Stimulated activated CD4-positive, alpha-beta T cell treated with anti-CD3 and anti-CD28 coated beads, Interleukin-12 subunit alpha, Interleukin-12 subunit beta, amount 100 ng/mL, for 48 hours (primary cell): ENCODE measurements at regions not wholly inside any gene's neighbourhood (a gene's known extent, or its start where the extent isn't known, plus 50 kb on each side); places are given as distances from the start of the nearest gene placed in this dataset.

Experiments used
- DNase-seq, 3 donors: peaks; one replicate each; pipeline ENCODE4 v3.0.0-alpha.2; 2020; ENCODE audit warnings: low read depth in 2 of 3, low spot score in 1 of 3

DNA sequence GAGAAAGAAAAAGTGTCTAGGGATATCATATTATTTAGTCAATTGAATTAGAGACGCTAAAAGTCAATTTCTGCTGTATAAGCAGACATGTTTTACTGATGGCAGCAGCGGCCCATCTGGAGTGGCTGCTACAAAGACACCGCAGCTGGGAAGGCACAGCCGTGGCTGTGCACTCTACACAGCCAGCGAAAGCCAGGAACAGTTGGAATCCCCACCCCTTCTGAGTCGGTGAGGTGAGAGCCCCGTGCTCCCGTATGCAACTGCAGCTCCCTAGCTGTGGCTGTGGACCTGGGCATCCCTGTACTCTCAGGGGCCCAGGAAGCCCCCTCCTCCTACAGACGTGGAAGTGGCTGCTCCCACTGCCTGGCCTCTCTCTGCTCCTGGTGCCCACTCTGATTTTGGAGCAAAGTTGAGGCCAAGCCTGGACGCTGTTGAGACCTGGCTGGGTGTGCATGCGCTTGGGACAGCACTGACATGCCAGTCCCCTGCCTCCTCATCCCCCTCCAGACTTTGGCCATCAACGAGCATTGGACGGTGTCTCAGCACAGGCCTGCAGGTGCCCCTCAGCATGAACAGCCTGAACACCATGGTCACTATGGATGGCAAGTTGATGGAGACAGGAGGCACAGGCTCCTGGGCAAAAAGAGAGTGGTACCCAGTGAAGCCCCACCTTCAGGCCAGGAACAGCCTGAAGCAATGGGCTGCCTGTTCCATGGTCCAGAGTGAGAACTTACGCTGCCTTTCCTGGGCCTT, 944.0 kb upstream of the MIR17HG start:
- no peak for DNase-seq

DNA sequence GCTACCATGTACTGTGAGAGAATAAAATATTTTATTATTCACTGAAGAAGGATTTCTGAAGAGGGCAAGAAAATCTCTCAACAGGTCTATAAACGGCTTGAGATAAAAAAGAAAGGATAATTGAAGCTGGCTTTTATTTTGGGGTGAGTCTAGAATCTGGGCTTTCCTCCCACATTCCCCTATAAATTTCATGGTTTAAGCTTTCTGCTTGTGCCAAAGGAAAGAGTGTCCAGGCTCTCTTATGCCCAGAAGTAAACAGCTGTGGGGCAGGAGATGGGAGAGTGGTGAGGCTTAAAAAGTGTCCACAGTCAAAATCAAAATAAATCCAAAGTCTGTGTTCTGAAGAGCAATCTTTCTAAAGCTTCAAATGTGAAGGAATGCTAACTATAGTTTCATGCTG, 942.2 kb upstream of the MIR17HG start:
- DNase-seq, result no peak

DNA sequence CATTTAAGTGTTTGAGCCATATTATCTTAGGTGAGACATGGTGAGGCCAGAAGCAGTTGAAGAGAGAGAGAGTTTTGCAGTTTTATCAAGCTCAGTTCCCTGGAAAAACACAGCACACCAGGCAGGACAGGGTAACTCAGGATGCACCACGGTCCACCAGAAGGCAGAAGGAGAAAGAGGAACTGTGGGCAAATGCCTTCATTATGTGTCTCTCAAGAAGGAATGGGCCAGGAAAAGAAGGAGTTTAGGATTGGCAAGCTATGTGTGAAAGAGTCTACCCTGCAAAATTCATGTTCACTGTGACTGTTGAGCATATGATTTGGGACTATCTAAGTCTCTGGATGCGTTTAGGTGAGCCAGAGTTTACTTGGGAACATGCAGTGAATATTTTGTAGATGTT, 934.5 kb upstream of the MIR17HG start:
- no peak for DNase-seq

DNA sequence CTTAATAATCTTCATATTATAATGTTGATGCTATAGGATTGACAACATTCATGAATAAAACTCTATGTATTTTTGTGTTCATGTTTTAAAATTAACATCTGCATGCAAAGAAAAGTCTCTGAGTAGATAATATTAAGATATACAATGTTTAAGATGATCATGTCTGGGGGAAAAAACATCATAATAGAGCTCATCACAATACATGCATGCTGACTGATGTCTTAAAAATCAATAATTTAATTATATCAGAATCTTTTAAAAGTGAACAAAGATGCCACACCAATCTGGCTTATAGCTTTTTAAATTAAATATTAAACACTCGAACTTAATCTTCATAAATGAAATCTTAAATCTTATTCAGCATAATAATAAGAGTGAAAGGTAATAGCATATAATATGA, 933.9 kb upstream of the MIR17HG start:
- DNase-seq, result no peak

DNA sequence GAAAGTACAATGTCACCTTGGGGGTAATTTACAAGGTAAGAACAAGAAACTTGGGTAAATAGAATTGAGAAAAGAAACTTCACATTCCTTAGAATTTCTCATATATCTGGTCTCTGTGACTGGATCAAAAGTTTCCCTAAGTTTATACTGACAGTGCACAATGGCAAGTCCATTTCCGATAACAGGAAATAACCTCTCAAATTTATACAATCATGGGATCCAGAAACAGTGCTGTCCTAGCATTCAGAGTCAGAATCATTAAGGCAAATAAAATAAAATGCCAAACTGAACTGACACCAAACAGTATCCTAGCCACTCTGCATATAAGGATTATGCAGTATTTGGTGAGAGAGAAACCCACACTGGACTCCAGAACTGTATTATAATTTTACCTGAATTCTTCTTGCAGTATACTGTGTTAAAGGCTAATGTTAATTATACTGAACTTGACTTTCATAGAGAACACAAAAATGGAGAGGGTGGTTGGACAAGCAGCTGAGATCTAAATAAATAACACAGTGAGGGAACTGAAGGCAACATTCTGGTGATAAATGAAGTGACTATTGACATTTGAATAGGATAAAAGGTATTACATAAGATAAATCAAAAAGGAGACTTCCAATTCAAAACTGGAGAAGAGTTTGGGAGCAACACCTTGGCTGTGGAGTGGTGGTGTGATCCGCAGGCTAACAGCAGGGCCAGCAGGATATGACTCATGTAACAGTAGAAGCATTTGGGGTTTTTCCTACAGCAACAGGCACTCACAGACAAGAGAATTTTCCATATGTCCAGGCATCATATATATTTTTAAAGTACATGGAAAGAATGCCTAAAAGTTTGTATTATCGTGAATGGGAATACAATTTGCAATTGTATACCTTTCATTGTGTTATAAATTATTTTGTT, 932.5 kb upstream of the MIR17HG start:
- DNase-seq, result no peak

DNA sequence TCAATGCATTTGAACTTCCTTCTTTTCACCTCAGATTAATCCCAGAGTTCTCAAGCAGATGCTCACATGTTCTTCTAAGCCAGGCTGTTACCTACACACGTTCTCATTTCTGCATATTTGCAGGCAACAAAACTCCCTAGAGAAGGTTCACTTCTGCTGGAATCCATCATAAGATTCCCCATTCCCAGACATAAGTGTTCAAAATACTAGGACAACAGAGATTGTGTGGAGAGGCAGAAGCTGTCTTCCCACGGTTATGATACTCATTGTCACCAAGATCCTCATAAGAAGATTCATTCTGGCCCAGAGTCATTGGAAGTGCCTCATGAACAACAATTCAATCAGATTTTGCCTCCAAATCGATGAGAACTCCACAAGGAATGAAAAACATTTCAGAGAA, 931.6 kb upstream of the MIR17HG start:
- no peak for DNase-seq

DNA sequence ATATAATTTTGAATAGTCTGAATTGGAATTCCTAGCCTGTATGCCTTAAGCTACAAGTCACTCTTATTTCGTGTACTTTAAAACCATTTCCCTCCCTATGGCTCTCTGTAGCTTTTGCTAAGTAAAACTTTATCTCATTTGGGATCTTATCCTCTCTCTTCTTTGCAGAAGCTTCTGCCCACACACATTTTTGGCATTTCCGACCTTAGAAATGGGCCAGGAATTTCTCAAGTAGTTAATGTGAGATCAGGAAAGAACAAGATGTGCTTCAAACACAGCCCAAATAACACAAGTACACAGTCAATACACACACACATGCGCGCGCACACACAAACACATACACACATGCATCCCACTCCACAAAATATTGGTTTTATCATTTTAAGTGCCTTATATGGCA, 931.0 kb upstream of the MIR17HG start:
- no peak for DNase-seq

DNA sequence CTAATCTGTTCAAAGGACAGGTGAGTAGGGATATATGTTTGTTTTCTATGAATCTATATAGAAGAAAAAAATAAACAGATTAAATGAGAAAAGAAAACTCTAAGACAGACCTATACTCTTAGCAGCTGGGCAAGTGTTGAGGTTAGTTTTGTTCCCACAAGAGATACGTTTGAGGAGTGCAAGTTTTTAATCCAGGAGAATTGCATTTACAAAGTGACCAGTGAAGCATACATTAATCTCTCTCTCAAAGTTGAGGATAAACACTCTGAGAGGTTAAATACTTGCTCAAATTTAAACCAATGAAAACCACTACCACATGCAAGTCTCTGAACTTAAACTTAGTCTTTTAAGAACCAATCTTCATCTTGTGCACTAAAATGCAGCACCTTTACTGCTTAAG, 930.5 kb upstream of the MIR17HG start:
- no peak for DNase-seq

DNA sequence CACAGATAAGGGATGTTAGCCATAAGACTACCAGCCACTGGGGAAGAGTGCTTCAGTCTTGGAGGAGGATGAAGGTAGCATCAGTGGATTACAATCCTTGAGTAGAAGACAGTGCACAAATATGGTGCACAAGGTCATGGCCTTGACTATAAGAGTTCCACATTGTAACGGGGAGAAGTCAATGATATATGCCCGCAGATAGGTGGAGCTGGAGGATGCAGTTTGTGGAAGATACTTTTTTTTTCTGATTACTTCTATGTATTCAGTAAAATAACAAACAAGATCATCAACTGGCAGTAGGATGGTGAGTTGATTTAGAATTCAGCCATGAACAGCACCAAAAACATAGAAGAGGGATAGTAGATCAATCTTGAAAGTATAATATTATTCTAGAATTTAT, 926.8 kb upstream of the MIR17HG start:
- DNase-seq, result no peak

DNA sequence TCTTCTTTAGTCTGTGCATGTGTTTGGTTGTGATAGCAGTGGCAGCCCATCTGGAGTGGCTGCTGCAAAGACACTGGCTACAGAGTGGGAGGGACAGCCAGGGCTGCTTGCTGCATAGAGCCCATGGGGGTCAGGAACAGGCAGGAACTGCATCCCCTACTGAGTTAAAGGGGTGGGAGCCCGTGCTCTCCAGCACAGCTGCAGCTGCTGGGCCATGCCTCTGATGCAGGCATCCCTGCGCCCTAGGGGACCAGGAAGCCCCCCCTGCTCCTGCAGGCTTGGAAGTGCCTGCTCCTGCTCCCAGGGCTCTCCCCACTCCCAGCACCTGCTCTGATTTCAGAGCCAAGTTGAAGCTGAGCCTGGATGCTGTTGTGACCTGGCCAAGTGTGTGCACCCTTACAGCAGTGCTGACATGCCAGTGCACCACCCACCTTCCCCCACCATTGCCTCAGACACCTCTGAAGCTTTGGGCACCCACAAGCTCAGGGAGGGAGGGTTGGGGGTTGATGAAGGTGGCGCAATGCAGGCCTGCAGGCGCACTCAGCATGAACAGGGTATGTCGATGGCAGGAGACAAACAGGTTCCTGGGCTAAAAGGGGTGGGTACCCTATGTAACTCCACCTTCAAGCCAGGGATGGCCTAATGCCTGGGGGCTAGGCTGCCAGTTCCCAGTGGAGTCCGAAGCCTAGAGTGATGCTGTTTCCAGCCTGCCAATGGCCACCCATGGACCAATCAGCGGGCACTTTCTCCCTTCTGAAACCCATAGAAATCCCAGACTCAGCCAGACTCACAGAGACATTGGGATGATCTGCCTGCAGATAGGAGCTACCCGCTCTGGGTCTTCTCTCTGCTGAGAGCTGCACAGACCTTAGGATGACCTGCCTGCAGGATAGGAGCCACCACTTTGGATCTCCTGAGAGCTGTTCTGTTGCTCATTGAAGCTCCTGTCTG, 919.9 kb upstream of the MIR17HG start:
- no peak for DNase-seq

DNA sequence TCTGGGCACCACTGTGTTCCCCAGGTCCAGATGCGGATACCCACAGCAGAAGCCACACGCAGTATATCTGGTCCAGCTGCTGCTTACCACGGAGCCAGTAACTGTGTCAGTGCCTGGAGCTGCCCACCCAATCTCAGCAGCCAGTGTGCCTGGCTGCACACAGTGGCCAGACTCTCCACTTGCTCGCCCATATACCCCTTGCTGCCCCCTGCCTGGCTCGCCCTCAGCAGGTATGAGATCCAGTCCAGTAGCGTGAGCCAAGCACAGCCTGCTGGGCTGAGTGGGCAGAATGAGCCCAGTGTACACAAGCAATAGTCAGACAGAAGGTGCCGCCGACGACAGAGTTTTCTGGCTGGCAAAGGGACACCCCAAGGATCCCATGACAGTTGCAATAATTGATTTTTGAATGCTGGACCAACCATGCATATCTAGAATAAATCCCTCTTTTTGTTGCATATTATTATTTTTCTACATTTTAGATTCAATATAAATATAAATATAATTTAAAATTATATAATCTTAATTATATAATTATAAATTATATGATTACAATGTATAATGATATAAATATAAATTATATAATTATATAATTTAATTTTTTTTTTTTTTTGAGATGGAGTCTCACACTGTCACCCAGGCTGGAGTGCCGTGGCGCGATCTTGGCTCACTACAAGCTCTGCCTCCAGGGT, 918.8 kb upstream of the MIR17HG start:
- DNase-seq, result no peak

DNA sequence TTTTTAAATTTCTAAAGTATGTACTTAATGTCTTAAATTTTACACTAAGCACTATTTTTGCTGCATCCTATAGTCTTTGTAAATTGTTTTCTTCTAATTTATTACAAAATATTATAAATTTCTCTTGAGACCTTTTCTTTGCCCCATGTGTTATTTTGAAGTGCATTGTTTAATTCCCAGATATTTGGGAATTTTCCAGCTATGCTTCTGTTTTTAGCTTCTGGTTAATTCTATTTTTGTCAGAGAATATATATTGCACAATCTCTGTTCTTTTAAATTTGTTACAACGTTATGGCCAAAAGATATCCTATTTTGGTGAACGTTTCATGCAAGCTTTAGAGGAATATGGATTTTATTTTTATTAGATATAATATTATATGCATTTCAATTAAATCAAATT, 917.4 kb upstream of the MIR17HG start:
- DNase-seq, result no peak

DNA sequence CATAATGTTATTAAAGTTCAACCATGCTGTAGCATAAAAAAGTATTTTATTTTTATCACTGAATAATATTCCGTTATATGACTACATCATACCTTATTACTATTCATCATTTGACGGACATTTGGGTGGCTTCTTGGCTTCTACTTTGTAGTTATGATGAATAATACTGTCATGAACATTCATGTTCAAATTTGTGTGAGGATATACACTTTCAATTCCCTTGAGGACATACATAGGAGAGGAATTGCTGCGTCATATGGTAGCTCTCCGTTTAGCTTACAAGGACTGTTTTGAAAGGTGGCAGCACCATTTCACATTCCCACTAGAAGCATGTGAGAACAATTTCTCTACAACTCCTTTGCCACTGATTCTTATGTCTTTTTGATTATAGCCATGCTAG, 910.8 kb upstream of the MIR17HG start:
- no peak for DNase-seq

DNA sequence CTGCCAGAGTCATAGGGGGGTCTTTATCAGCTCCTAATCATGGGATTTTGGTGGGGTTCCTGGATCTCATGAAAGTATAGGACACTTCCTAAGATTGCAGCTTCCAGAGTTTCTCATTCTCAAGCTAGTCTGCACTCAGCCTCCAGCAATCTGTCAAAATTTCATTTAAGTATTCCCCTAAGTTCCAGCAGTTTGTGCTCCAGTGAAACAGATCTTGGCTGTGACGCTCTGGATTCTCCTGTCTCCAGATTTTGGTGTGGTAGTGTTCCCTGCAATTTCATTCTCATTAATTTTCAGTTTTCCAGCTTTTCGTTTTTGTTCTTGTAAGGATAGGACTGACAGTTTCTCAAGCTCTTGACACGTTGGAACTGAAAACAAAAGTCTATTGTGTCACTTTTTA, 908.9 kb upstream of the MIR17HG start:
- DNase-seq, result no peak

DNA sequence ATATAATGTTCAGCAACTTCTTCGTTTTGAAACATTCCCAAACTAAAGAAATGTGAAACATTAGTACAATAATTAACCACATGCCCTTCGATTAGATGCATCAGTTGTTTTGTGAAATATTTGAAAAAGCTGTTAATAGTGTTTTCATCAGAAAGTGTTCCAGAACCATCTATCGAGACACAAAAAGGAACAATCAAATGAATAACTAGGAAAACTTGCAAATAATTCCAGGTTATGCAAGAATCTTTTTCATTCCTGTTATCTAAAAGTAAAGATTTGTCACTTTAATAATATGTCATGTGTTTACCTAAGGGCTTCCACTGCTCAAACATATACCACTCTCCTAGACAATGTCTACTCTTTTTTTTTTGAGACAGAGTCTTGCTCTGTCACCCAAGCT, 904.2 kb upstream of the MIR17HG start:
- no peak for DNase-seq

DNA sequence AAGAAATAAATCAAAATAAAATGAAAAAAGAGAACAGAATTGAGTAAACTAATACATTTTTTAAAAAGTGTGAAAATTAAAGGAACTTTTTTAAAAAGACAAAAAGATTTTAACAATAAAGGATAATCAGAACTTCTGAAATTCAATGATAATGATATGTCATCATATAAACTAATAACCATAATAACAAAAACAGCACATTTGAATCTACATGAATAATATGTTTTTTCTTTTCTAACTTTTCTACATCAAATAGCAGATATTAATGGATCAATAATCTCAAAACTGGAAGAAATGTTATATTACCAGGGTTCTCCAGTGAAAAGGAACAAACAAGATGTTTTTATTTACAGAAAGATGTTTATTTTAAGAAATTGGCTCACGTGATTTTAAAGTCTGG, 903.3 kb upstream of the MIR17HG start:
- no peak for DNase-seq

DNA sequence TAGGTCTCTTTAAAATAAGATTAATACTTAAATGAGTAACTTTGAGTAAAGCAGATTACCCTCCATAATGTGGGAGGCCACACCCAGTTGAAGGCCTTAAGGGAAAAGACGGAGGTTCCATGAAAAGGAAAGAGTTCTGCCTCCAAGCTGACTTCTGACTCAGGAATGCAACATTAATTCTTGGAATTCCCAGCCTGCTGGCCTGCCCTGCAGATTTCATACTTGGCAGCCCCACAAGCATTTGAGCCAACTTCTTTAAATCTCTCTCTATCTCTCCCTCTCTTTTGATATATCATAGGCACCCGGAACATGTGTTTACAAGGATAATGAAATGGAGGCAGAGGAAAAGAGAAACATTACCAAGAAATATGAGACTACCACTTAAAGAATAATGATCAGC, 902.3 kb upstream of the MIR17HG start:
- DNase-seq, result no peak

DNA sequence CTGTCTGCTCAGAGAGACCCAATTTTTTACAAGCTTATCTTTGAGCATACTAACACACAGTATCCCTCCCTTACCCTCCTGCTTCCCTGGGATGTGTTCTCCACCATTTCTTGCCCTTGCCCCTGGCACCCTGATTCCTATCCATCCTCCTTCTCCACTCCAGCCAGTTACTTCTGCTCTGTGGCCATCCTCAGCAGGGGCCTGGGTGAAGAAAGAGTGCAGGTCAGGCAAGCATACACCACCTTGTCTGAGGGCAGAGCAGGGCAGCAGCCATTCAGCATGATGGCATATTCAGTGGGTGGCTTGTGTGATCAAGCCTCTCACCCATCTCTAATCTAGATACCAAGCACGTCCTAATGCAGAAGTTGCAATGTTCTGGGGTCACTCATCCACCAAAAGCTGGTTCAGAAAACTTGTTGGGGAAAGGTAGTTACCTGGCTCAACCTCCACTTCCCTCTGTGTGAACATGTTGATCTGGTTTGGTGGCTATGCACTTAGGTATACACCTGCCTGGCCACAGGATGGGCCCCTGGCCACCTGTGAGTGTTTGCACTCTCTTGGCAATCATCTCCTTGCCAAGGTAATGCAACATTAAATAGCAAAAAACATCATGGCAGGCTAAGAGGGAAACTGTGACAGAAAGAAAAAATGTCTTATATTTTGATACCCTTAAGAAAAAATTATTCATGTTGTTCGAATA, 900.3 kb upstream of the MIR17HG start:
- no peak for DNase-seq

DNA sequence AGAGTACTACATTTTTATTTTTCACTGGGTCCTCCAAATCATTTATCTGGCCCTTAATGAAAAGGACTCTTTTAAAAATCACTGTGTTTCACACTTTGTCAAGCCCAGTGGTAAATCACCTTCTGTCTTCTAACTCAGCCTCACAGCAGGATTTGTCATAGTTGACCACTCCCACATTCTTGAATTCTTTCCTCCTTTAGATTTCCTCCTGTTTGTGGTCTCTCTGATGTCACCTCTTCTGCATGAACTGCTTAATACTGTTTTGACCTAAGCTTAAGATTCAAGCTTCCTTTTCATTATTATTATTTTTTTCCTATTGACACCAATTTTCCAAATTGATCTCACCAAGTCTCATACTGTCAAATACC, 899.8 kb upstream of the MIR17HG start:
- no peak for DNase-seq

DNA sequence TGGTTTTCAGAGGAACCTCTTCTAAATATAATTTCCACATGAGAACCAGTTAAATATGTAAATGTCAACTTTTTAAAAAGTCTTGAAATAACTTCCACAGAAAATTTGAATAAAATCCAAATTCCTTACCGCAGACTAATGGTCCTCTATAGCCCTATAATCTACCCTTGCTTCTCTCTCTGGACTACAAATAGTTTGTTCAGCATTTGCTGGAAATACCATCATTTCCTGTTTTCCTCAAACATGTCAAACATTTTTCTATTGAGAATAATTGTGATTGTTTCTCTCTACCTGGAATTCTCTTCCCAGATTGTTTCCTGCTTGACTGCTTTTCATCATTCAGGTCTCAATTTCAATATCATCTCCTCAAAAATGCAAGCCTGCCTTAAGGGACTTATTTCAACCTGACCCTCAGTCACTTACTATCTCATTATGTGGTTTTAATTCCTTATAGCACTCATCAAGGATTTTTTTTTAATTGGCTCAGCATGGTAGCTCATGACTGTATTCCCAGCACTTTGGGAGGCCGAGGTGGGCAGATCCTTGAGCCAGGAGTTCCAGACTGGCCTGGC, 898.9 kb upstream of the MIR17HG start:
- DNase-seq, result no peak
